GM19463 (cell line): ENCODE measurements at regions not wholly inside any gene's neighbourhood (a gene's known extent, or its start where the extent isn't known, plus 50 kb on each side); places are given as distances from the start of the nearest gene placed in this dataset.

Experiments
- ATAC-seq: cut with Tn5 transposase; IDR thresholded peaks from one replicate; pipeline ENCODE4 v1.9.1; 2021; ENCODE audit warnings: mild to moderate bottlenecking, moderate library complexity; ENCODE audit not compliant: unreplicated experiment

DNA sequence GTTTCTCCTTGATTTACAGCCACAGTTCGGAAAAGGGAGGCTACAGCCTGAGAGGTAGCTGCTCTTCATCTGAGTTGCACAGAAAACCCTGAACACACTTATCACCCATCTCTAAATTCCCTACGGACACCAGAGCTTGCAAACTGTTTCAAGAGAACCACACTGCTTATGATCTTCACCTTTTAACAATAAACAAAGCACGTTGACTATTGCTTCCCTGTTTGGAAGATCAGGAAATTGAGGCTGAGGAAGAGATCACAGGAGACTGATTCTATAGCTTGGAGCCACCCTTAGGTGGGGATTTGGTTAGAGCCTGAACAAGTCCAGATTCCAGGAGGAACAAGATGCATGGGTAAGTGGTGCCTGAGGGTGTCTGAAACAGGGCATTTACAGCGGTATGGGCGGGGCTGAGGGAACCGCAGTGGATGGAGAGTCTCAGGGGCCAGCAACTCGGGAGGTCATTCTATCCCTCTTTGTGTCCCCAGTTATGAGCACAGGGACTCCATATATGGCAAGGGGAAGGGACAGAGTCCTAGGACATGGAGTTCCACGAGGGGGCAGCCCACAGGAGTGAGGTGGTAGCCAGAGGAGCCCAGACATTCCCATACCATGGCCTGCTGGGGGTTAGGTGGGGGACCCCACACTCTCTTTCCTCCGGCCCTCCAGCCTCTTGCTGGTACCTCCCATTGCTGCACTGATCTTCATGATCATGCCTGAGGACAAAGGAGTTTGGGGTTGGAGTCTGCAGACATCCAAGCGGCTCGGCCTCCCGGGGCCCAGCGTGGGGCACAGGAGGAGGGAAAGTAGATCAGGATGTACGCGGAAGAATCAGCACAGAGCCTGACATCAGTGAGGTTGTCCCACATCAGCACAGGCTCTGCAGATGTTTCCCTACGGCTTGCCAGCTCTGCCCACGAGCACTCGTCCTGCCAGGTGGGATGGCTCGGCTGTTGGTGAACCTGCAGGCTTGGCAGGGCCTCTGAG lies 162.3 kb upstream of the ZNF536 start:
- no peak for ATAC-seq

DNA sequence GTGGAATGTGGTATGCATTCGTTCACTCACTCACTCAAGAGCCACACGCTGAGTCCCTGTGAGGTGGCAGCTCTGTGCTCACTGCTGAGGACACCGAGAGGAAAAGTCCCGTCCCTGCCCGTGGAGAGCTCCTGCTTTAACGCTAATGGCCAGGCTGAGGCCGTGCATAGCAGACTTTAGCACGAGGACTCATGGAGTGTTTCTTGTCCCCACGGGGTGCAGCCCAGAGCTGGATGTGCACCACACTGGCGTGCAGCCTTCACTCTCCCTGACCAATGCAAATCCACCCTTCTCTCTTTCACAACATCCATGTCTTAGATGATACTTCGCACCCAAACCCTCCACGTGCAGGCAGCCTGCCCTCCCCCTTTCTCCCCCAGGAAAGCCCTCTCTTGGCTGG lies 159.6 kb upstream of the ZNF536 start:
- ATAC-seq, result no peak

DNA sequence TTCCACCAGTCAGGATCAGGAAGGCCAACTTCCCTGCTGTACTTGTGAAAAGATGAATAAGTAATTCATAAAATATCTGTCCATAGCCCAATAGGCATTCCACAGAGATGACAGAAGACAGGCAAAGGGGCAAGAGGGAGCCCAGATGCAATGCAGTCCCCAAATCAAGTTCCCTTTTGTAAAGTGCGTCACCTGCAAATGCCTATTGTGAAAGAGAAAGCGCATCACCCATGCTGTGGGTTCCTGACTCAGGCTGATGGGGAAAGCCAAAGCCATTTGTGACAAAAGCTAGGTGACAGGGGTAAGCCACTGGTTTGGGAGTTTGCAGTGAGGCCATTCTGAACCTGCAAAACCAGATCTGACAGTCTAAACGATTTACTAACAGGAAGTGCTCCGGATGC lies 157.5 kb upstream of the ZNF536 start:
- no peak for ATAC-seq

DNA sequence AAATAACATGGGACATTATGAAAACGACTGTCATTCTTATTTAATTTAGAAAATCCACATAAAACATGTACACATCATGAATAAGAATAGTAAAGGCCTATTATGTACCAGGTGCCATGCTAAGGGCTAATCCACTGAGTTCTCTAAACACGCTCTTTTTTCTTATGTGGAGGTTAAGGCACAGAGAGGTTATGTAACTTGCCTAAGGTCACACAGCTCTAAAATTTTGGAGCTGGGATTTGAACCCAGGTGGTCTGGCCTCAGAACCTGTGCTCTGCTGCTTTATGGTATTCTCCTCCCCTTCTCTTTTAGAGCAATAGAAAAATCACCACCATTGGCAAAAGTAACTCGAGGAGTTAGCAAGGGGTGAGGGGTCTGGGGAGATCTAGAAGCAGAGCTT lies 156.9 kb upstream of the ZNF536 start:
- no peak for ATAC-seq

DNA sequence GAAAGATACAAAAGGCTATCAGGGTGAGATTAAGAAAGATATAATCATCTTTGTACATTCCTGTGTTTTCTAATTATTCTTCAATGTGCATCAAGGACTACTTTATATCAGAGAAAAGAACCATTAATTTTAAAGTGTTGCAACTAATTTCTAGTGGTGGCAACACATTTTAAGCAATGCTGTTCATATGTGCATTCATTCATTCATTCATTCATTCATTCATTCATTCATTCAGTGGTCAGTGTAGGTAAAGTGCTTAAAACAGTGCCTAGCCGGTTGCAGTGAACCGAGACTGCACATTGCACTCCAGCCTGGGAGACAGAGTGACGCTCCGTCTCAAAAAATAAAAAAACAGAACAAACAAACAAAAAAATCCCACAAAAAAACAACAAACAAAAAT lies 155.7 kb upstream of the ZNF536 start:
- no peak for ATAC-seq

DNA sequence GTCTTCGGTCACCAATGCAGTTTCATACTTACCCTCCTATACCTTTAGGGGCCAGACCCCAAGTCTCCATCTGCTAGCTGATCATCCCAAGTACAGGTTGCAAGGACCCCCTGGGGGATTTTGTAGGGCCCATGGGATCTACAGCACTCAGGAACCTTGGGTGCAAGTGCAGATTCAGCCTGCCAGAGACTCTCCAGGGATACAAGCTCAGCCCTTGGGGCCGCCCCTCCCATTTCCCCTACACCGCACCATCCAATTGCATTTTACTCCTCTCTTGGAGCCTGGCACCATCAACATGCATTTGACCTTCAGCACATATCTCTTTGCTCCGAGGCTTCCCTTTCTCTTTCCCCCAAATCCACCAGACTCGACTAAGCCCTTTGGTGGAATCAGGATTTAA lies 154.7 kb upstream of the ZNF536 start:
- ATAC-seq, result no peak

DNA sequence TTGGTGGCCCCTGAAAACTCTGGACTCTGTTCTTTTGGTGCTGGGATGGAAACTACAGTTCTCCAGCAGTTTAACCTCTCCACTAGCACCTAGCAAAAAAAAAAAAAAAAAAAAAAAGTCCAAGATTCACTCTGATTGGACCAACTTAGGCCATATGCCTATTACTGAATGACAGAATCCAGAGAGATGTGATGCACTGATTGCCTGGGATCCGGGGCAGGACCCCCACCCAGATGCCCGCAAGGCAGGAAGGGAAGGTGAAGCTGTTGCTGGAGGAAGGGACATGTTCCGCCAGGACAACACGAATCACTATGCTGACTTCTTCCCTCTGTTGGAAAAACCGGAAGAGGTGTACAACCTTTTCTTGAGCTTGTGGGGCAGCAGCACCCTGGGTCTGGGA lies 152.5 kb upstream of the ZNF536 start:
- no peak for ATAC-seq

DNA sequence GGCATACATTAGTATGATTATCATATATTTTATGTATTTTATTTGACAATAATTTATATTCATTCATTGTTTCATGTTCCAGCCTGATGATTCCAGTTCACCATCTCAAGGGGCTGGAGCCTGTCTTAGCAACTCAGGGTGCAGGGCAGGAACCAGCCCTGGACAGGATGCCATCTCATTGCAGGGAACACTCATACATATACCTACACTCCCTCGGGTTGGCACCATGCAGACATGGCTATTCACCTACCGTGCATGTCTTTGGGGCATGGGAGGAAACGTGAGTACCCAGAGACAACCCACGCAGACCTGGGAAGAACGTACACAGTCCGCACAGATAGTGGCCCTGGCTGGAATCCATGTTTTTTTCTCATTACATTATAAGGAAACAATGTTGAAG lies 151.0 kb upstream of the ZNF536 start:
- no peak for ATAC-seq

DNA sequence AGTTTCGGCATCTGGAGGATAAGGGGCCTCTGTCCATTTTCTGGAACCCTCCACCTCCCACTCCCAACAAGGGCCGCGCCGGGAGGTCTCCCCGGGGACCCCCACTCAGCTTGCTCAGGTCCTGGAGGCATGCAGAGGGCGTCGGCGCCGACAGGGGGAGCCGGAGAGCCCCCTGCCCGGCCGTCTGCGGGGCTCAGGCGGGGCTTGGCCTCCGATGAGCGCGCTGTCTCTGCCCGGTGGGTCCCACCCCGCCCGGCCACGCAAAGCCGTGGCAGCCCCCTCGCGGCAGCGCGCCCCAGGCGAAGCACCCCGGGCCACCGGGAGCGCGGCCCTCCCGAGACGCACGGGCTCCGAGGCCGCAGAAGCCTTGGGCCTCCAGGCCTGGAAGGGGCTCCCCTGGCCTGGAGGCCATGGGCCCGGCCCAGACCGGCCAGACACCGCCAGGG lies 149.7 kb upstream of the ZNF536 start:
- ATAC-seq, result no peak

DNA sequence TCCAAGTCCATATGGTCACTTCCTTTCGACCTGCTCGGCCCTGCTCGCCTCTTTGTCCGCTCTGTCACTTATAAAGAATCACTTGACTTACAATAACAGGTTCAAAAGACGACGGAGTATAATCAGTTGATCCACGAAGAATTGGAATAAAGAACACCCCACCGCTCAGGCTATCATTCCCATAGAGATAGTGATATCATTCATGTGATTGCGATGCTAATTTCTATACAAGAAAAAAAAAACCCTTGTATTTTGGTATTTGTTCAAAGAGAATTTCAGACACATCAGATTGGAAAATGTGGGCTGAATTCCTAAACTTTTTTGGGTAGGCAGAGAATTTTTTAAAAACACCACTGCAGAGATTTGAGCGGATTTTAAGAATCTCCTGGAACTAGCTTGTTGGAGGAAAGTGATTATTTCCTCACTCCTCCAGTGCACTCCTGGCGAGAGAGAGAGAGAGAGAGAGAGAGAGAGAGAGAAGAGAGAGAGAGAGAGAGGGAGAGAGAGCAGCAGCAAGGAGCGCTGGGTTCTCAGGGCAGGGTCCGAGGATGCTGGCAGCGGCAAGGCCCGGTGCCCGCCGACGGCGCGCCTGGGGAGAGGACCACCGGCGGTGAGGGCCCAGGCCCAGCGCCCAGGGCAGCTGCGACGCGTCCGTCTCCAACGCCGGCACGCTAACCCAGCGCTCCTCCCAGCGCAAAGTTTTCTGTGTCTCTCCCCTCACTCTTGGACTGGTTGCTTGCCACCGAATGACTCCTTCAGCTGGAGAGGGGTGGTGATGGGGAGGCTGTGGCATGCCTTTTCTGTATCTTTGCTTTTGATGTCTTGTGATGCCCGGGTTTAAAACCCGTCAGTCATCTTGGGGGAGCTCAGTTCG lies 149.0 kb upstream of the ZNF536 start:
- no peak for ATAC-seq

DNA sequence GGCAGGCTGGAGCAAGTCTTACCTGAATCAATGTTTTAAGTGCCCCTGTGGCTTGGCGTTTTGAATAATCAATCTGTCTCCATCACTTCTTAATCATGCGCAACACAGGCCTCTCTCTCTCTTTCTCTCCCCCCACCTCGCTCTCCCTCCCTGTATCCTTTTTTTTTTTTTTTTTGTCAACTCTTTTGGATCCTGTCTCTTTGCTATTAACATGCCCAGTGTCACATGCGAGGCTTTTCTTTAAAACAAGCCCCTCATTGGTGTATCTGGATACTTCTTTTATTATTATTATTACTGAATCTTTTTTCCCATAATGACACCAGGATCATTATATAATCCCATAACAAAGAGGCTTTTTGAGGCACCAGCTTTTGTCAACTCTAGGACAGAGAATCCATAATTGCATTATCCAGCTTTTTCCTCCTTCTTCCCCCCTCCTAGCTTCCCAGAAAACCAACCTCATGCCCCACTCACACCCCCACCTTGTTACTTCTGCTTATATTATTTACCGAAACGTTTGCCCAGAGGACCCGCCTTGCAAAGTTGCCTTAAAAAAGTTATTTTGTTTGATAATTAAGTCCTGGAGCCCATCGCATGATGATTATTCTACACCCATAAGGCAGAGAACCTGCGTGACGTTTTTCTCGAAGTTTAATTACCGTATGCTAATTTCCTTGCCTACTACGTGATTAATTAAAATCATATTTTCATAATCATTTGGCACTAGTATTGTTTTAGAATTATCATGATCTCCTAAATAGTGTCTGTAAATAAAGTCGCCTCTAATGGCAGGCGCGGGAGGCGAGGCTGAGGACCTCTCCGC lies 148.1 kb upstream of the ZNF536 start:
- ATAC-seq, result no peak

DNA sequence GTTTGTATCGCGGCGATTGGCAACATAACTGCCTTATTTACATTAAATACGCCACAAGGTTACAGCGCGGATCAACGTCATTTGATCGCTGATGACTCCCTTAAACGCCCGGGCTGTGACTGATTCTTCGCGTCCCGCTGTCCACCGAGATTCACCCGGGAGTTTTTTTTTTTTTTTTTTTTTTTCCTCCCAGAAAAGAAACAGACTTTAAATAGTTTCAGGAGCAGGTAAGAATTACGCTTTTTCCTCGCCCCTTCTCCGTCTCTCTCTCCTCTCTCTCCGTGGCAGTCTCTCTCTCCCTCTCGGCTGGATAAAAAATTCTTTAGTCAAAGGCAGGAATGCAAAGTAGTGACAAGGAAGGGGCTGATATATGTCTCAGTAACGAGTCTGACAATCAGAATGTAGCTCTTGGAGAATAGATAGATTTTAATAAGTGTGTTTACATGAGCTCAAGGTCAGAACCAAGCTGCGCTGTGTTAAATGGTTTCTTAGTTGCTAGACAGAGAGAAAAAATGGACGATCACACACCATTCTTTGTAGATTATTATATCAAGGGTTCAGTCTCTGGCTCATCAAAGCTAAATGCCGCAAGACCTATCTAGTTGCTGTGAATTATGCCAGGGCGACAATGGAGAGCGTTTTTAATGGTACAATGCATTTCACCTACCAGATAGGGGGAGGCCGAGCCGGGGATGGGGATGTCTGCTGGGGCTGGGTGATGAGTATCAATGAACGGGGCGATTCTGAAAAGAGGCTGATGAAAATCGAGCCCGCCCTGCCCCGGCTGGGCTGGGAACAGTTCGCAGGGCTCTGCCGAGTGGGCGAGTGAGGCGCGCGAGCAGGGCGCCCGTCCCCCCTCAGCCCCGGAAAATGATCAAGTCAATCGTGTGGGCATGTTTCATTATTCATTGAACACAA lies 147.2 kb upstream of the ZNF536 start:
- no peak for ATAC-seq

DNA sequence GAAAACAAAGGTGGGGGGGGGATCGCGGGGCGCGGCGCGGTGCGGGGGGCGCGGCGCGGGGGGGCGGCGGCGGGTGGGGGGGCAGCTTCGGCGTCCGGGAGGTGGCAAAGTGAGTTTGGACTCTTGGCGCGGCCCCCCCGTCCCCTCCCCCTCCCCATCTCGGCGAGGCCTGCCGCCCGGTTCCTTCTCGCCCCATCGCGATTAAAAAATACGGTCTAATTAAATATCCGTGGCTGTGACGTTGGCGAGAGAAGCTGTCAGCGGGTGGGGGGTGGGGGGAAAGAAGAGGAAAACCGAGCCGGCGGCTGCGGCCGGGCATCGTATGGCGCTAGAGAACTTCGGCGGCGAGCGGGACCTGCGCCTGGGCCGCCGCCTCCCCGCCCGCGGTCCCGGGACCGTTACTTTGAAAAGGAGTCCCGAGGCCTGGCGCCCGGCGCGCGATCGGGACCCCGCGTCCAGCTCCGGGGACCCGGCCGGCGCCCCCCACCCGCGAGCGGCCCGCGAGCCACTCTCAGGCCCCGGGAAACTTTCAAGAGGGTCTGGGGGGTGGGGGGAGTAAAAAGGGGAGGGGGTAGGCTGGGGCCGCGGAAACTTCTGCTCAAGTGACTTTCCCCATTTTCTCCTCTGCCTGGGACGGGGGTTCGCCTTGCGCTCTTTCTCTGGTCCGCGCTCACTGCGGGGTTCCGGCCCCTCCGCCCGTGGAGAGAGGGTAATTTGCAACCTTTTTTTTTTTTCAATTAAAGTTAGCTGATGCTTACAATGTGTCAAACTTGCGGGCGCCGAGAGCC lies 146.3 kb upstream of the ZNF536 start:
- ATAC-seq, result no peak

DNA sequence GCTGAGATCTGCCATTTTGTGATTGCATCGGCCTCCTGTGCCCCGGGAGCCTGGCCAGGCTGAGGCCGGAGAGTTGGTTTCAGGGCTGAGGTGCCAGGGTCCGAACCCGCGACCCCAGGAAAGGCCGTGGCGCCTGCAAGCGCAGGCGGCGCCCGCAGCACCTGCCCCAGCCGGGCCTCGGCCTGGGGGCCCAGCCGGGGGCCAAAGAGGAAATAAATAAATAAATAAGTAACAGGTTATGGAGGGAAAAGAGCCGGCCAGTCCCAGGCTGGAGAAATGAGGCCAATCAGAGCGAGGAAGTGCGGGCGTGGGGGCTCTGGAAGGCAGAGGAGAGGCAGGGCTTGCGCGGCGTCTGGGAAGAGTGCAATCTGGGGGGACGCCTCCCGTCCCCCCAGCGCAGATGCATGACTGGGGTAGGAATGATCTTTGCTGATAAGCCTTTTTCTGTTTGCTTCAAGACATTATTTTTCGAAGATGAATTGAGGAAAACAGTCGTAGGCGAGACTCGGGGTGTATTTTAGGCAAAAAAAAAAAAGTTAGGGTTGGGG lies 145.6 kb upstream of the ZNF536 start:
- ATAC-seq, result no peak

DNA sequence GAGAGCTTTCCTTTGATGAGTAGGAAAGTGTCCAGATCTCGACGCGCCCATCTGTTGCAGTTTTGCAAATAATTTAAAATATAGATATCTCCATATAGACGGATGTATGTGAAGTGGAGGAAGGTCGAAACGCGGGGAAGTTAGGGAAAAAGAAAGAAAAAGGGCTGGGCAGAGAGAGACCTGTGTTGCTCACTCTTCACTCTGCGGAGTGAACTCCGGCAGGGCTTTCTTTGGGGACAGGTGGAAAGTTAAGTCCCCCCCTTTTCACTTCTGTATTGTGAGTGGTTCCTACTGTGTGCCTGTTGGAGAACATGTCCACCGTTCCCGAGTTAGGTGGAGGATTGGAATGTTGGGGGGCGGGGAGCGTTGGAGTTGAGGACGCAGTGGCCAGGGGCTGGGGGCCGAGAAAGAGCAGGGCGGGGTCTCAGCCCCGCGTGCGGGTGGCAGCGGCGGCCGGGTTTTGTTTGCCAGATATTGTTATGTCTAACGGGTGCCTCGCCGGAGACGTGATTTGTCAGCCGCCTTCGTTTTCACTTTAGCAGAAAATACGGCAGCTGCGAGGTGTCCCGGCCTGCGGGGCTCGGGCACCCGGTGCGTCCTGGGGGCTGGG lies 145.1 kb upstream of the ZNF536 start:
- peak; percentile 17 for ATAC-seq

DNA sequence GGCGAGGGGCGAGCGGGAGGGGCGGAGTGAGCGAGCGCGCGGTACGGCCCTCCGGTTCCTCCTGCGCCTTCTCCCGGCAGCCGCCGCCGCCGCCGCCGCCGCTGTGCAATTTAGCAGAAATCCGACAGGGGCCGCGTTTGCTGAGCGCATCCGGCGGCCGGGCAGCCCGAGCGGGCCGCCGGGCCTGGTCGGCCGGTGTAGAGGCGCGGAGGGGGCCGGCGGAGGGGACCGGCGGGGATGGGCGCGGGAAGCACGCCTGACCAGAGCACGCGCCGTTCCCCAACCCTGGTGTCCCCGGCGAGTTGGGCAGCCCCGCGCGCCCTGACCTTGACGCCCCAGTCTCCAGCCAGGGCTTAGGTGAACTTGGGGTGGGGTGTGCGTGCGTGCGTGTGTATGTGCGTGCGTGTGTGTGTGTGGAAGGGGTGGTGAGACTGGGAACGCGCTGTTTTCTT lies 144.5 kb upstream of the ZNF536 start:
- peak; percentile 91 for ATAC-seq

DNA sequence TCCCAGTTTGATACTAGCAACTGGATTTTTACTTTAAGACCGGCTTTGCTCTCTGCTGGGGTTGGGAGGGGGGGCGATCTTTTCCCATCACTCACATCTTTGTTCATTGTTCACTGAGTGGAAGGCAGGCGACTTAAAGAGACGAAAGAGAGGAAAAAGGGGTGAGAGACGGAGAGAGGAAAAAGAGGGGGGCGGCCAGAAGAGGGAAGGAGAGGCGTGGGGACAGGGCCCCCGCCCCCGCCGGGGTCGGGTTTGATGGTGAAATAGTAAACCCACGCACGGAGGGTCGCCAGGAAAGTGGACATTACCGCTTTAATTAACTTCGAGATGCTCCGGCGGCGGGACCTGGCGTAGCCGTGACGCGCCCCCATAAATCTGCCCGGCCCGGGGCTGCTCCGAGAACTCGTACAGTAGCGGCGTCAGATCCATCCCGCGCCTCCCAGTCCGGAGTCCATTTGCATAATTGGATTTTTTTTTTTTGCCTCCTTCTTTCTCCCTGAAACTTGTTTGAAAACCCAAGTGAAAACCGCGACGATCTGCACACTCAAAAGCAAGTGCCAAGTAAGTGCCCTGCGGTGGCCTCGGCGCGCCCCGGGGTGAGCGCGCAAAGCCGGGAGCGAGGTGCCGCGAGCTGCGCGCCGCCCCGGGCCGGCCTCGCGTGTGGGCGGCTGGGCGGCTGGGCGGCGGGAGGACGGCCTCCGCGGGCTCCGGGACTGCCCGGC lies 143.9 kb upstream of the ZNF536 start:
- no peak for ATAC-seq
